A549 (cell line): ENCODE measurements at regions not wholly inside any gene's neighbourhood (a gene's known extent, or its start where the extent isn't known, plus 50 kb on each side); places are given as distances from the start of the nearest gene placed in this dataset.

Experiments used
- HES2 ChIP-seq: fragments of >200 bp; sonication (Bioruptor Twin); formaldehyde crosslinking; IDR thresholded peaks from 2 replicates; pipeline ENCODE4 v1.6.1; 2016
- RCOR1 ChIP-seq: fragments of 150-350 bp; IDR thresholded peaks from 2 replicates; pipeline ENCODE4 v1.6.1; 2014; ENCODE audit warnings: antibody characterized with exemption, low read length, low read depth

DNA sequence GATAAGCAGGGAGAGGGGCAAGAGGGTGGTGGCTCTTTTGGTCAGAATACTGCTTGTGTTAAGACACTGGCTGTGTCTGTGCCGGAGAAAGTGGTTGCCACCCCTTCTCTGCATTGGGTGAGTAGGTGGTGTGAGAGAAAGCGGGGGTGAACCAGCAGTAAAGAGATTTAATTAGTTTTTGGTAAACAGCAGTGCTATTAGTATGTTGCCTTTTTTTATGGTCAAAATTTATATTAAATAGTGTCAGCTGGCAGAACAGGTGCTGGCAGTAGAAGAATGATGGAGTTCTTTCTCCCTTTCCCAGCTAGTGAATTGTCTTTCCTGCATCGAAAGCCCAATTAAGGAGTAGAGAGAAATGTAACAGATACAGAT lies 181.6 kb downstream of the LARP7 start:
- no peak for TF ChIP-seq RCOR1
- no peak for TF ChIP-seq HES2
